ENCODE measurements at regions not wholly inside any gene's neighbourhood (a gene's known extent, or its start where the extent isn't known, plus 50 kb on each side); places are given as distances from the start of the nearest gene placed in this dataset.

DNA sequence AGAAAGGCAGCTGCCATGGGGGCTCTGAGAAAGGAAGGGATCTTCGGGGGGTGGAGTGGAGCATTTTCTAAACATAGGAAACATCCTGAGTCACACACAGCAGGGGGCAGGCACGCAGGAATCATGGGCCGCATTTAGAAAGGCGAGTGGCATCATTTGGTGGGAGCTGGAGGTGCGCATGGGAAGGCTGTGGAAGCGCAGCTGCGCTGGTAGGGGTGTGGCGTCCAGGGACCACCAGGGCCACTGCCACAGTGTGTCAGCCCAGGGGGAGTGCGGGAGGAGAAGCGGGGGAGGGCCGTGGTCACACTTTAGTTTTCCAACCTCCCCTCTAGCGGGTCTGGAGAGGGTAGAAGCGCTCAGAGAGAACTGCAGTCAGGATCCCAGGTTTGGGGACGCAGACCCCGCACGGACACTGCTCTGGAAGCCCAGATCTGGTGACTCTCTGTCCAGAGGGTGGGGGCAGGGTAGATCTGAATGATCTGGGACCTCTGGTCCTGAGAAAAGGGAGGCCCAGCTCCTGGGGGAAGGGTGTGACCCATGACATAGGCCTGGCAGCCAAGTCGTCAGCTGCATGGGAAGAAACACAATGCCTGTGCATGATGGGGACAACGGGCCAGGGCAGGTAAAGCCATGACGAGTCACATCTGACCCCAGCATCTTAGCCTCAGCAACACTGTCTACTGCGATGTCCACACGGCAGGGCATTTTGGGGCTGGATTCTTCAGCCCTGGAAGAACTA lies 88.0 kb upstream of the IQSEC1 start:
- no peaks in the 10 kb centered on the region for H3K27me3 ChIP-seq
- DNase-seq, result no peak
- no peaks in the 10 kb centered on the region for H3K36me3 ChIP-seq
- no peak overlapping the region for H3K4me3 ChIP-seq
- H3K9me3 ChIP-seq, result no peaks in the 10 kb centered on the region

DNA sequence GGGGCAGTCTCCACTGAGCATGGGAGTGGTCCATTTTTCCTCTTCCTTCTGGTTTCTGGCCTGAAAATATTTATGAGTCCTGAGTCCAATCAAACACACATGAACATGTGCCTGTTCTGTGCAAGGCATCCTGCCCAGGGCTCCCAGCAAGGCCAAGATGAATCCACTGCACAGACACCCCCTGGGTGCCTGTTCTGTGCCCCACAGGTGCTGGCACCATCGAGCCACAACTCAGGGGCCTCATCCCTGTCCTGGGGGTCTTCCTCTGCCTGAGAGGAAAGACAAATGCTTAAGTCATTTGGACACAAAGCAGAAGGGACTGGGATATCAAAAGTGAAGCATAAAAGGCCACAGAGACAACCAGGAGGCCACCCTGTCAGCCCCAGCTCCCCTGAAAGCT lies 87.4 kb upstream of the IQSEC1 start:
- no peak for DNase-seq
- no peaks in the 10 kb centered on the region for H3K9me3 ChIP-seq
- no peaks in the 10 kb centered on the region for H3K36me3 ChIP-seq
- H3K27me3 ChIP-seq, result no peaks in the 10 kb centered on the region
- no peak overlapping the region for H3K4me3 ChIP-seq

- DNase-seq, result no peak
- H3K9me3 ChIP-seq, result no peaks in the 10 kb centered on the region; the same call in 1 of the 2 replicates
- H3K27me3 ChIP-seq, result no peaks in the 10 kb centered on the region
- H3K36me3 ChIP-seq, result no peaks in the 10 kb centered on the region
- H3K4me3 ChIP-seq, result no peak overlapping the region
These were observed 86.7 kb upstream of the IQSEC1 start for GRCh38 chr3:13159890-13160289.

DNA sequence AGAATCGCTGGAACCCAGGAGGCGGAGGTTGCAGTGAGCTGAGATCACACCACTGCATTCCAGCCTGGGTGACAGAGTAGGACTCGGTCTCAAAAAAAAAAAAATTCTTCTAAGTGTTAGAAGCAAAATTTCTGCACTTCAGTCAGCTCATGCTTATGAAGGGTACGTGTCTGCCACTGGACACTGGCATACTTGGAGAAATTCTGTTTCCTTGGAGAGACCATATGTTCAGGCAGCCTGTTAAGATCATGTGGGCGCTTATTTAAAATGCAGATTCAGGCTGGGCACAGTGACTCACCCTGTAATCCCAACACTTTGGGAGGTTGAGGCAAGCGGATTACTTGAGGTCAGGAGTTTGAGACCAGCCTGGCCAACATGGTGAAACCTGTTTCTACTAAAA lies 85.6 kb upstream of the IQSEC1 start:
- DNase-seq, result no peak
- no peaks in the 10 kb centered on the region for H3K27me3 ChIP-seq
- H3K4me3 ChIP-seq, result no peak overlapping the region
- H3K9me3 ChIP-seq, result no peaks in the 10 kb centered on the region; the same call in 1 of the 2 replicates
- H3K36me3 ChIP-seq, result no peaks in the 10 kb centered on the region

GRCh38 chr3:13158408-13158807 lies 85.2 kb upstream of the IQSEC1 start:
- Histone ChIP-seq H3K27me3 (no peaks in the 10 kb centered on the region), H3K36me3 (no peaks in the 10 kb centered on the region), H3K4me3 (no peak overlapping the region), H3K9me3 (no peaks in the 10 kb centered on the region; the same call in 1 of the 2 replicates)
- DNase-seq, result no peak

- Histone ChIP-seq H3K36me3 (no peaks in the 10 kb centered on the region), H3K27me3 (no peaks in the 10 kb centered on the region), H3K9me3 (no peaks in the 10 kb centered on the region; the same call in 1 of the 2 replicates), H3K4me3 (no peak overlapping the region)
- no peak for DNase-seq
These were observed 84.8 kb upstream of the IQSEC1 start for GRCh38 chr3:13157986-13158385.

DNA sequence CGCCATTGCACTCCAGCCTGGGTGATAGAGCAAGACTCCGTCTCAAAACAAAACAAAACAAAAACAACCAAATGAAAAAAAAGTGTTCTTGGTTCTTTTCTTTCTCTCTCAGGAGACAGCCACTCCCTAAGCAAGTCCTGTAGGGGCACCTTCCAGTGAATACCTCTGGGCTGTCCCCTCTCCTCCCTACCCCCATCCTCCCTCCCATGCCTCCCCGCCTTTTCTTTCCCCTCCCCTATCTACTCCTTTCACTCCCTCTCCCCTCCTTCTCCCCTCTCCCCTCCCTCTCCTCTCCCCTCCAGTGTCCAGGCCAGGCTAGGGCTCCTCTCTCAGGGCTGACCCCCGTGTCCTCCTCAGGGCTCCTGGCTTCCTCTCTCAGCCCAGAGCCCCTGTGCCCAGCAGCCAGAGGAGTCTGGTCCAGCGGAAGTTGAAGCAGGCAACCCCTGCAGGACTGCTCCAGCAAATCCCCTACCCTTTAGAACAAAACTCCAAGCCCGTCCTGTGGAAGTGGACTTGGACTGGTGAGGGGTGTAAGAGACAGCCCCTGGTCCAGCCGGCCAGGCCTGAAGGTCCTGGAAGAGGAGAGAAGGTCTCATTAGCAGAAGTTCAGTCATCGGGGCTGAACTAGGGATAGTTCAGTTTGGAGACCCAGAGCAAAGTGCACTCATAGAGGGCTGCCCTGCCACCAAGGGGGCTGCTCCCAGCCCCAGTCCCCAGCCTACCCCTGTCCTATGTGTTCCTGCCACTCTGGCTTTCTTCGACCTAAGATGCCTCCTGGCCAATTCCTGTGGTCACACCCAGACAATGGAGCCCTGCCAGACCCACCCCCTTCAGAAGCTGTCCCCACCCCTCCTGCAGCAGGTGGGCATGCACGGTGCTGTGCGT lies 79.8 kb upstream of the IQSEC1 start:
- Histone ChIP-seq H3K4me3 (no peak overlapping the region), H3K36me3 (no peaks in the 10 kb centered on the region), H3K9me3 (no peaks in the 10 kb centered on the region; the same call in 1 of the 2 replicates), H3K27me3 (no peaks in the 10 kb centered on the region)
- no peak for DNase-seq

DNA sequence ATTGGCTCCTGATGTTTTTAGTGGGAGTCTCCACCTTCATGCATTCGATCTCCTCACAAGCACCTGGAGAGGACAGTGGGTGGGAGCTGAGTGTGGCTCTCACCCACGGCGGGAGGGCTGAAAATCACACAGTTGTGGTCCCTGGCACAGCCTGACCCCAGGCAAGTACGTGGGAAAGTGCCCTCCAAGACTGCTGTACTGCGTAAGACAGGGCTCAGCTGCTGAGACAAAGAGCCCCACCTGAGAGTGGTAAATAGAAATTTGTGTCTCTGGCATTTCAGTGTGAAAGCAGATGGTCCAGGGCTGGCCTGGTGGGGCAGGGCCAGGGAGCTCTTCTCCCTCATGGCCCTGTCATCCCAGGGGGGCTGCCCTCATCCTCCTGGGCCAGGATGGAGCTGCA lies 77.4 kb upstream of the IQSEC1 start:
- H3K36me3 ChIP-seq, result no peaks in the 10 kb centered on the region
- H3K9me3 ChIP-seq, result no peaks in the 10 kb centered on the region; the same call in 1 of the 2 replicates
- H3K4me3 ChIP-seq, result no peak overlapping the region
- H3K27me3 ChIP-seq, result no peaks in the 10 kb centered on the region
- no peak for DNase-seq

DNA sequence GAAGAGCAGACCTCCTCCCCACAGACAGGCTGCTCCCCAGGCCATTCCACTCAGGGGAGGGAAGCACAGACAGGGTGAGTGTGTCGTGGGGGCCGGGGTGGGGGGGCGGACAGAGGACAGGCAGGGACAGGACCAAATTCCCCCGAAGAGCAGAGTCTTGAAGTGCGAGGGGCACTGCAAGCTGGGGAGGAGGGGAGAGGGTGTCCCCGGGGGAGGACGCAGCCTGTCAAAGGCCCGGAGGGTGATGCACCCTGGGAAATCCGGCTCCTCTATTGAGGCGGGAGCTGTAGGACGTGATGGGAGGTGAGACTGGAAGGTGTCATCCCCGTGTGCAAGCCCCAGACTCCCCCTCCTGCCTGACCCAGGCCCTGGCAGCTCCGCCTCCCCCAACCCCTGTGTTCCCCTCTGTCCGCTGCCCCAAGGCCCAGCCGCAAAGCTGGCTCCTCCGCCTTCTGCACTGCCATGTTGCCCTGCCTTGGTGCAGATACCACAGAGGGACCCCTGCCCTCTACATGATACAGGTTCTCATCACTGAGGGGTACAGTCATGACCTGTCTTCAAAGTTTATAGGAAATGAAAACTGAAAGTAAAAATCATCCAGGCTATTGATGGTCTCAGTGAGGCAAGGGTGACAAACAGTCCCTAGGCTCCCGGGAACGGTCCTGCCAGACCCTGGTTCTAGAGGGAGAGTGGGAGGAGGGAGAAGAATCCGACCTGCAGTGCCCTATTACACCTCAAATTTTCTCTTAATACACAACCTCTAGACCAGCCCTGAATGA lies 76.3 kb upstream of the IQSEC1 start:
- DNase-seq, result no peak
- H3K36me3 ChIP-seq, result no peaks in the 10 kb centered on the region

GRCh38 chr3:13148561-13149329 lies 75.5 kb upstream of the IQSEC1 start:
- no peaks in the 10 kb centered on the region for H3K27me3 ChIP-seq

More for the DNA sequence above, 76.3 kb upstream of the IQSEC1 start:
- H3K4me3 ChIP-seq, result no peak overlapping the region
- H3K27me3 ChIP-seq, result no peaks in the 10 kb centered on the region
- no peaks in the 10 kb centered on the region for H3K9me3 ChIP-seq

DNA sequence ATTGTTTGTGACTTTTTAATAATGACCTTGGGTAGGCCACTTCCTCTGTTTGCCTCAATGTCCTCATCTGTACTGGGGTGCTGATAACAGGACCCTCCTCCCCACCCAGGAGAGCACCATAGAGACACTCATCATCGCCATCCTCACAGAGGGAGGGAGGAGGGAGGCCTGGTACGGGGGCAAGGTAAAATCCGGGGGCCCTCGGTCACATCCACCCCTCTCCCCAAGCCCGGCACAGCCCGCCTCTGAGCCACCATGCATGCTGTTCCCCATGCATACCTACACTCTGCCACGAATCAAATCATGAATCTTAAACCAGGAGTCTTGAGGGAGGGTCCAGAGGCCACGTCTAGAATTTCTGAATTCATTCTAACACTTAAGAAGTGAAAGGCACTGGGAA lies 74.9 kb upstream of the IQSEC1 start:
- Histone ChIP-seq H3K36me3 (no peaks in the 10 kb centered on the region), H3K4me3 (no peak overlapping the region), H3K27me3 (no peaks in the 10 kb centered on the region), H3K9me3 (no peaks in the 10 kb centered on the region)
- DNase-seq, result no peak

More at GRCh38 chr3:13148561-13149329, 75.5 kb upstream of the IQSEC1 start:
- no peak overlapping the region for H3K4me3 ChIP-seq
- no peaks in the 10 kb centered on the region for H3K9me3 ChIP-seq
- DNase-seq, result no peak
- no peaks in the 10 kb centered on the region for H3K36me3 ChIP-seq

GRCh38 chr3:13147344-13147743 lies 74.1 kb upstream of the IQSEC1 start:
- Histone ChIP-seq H3K27me3 (no peaks in the 10 kb centered on the region), H3K4me3 (no peak overlapping the region), H3K9me3 (no peaks in the 10 kb centered on the region), H3K36me3 (no peaks in the 10 kb centered on the region)
- no peak for DNase-seq

DNA sequence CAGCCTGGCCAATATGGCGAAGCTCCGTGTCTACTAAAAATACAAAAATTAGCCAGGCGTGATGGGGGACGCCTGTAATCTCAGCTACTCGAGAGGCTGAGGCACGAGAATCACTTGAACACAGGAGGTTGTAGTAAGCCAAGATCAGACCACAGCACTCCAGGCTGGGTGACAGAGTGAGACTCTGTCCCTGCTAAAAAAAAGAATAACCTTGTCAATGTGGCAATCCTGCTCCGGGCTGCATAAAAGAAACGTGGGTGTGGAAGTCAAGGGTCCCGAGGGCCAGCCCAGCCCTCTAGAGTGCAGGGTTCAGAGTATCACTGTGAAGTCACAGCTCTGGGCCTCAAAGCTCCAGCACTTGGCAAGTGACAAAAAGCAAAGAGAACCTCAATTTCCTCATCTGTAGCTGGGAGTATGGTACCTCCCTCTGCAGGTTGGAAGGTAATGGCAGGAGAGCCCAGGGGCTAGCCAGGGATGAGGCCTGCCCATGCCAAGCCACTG lies 73.5 kb upstream of the IQSEC1 start:
- Histone ChIP-seq H3K36me3 (no peaks in the 10 kb centered on the region), H3K4me3 (no peak overlapping the region), H3K9me3 (no peaks in the 10 kb centered on the region), H3K27me3 (no peaks in the 10 kb centered on the region)
- no peak for DNase-seq

DNA sequence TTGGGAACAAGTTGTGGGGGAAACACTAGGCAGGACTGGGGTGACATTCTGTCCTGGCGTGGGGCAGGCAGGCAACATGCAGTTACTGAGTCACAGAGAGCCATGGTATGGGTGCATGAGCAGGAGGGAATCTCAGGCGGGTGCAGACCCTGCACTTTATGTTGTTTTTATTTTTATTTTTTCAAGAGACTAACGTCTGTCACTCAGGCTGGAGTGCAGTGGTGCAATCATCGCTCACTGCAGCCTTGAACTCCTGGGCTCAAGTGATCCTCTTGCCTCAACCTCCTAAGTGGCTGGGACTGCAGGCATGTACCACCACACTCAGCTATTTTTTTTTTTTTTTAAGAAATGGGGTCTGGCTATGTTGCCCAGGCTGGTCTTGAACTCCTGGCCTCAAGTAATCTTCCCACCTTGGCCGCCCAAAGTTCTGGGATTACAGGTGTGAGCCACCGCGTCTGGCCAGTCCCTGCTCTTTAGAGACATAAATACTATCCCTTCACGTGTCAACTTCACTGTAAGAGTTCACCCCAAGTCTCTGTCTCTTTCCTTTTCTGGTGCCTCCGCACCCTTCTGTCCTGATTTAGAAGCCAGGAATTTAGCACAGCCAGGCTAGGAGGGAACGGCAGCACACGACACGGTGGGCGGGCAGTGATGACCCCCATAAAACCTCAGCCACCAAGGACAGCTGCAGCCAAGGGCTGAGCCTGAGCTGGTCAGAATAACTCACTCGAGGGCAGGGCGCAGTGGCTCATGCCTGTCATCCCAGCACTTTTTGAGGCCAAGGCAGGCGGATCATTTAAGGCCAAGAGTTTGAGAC lies 72.8 kb upstream of the IQSEC1 start:
- Histone ChIP-seq H3K36me3 (no peaks in the 10 kb centered on the region), H3K9me3 (no peaks in the 10 kb centered on the region), H3K4me3 (no peak overlapping the region), H3K27me3 (no peaks in the 10 kb centered on the region)
- DNase-seq, result no peak

DNA sequence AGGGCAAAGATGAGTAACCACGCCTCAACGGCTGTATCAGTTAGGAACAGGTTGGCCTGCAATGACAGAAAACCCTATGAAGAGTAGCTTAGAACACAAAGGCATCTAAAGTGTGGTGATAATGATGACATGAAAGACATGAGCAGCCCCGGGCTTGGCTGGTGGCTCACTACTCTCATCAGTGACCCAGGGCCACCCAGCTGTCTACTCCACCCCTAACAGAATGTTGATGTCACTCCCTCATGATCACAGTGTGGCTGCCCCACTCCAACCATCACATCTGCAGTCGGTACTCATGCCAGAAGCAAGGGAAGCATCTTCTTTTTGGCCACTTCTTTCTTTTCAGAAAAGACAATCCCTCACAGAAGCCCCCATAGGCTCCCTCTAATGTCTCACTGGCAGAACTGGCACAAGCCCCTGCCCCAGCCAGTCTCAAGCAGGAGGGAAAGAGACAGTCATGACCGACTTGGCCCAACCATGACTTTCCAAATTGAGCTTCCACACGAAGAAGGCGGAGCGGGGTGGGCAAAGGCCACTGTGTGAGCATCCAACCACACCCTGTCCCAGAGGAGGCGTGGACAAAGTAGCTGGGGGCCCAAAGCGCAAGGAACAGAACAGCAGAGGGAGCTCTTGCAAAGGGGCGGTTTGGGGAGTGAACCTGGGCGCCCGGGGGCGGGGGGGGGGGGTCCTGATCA lies 72.0 kb upstream of the IQSEC1 start:
- Histone ChIP-seq H3K9me3 (no peaks in the 10 kb centered on the region), H3K27me3 (no peaks in the 10 kb centered on the region), H3K4me3 (no peak overlapping the region), H3K36me3 (no peaks in the 10 kb centered on the region)
- DNase-seq, result no peak
